Nephron (organoid): ENCODE measurements at regions not wholly inside any gene's neighbourhood (a gene's known extent, or its start where the extent isn't known, plus 50 kb on each side); places are given as distances from the start of the nearest gene placed in this dataset.

Experiments
- H3K27ac Mint-ChIP-seq, 3 experiments: 2 replicates each; pipeline ENCODE4 v1.8.0; 2020; ENCODE audit warnings: mixed read lengths in 3 of 3, mild to moderate bottlenecking in 2 of 3, moderate library complexity in 1 of 3
- H3K27me3 Mint-ChIP-seq: 2 replicates; pipeline ENCODE4 v1.8.0; 2021; ENCODE audit warnings: low read depth, mild to moderate bottlenecking, moderate library complexity, mixed read lengths
- H3K36me3 Mint-ChIP-seq: 2 replicates; pipeline ENCODE4 v1.8.0; 2020; ENCODE audit warnings: low read depth, mixed read lengths
- H3K4me1 Mint-ChIP-seq: 2 replicates; pipeline ENCODE4 v1.8.0; 2020; ENCODE audit warnings: mixed read lengths
- H3K4me3 Mint-ChIP-seq, 3 experiments: 2 replicates each; pipeline ENCODE4 v1.8.0; 2020; ENCODE audit warnings: mild to moderate bottlenecking in 3 of 3, mixed read lengths in 3 of 3, moderate library complexity in 2 of 3
- H3K9me3 Mint-ChIP-seq: 2 replicates; pipeline ENCODE4 v1.8.0; 2020; ENCODE audit warnings: mixed read lengths
- CTCF ChIP-seq, 3 experiments: fragments of 200-600 bp; sonication (generic); IDR thresholded peaks; one replicate each; pipeline ENCODE4 v1.5.0; 2021; ENCODE audit warnings: antibody characterized with exemption in 3 of 3; ENCODE audit not compliant: unreplicated experiment in 3 of 3

- no peak for TF ChIP-seq CTCF (IDR thresholded peaks at IDR 0.05; ENCODE audit: unreplicated experiment in 3 of 3)
- Mint-ChIP-seq H3K9me3 (no peaks in the 10 kb centered on the region), H3K27me3 (peaks cover 13% of the 10 kb centered on the region), H3K36me3 (no peaks in the 10 kb centered on the region), H3K4me1 (peaks cover 83% of the 10 kb centered on the region), H3K4me3 (peak overlapping the region in 2 of 3 experiments; percentile 61 to 63), H3K27ac (peak overlapping the region; percentile 96 to 97 (median 97))
Measured at GRCh38 chr9:129319938-129320481, 141.9 kb upstream of the IER5L start.

- H3K4me1 Mint-ChIP-seq: peaks cover 80% of the 10 kb centered on the region
- no peaks in the 10 kb centered on the region for H3K9me3 Mint-ChIP-seq
- peaks cover 13% of the 10 kb centered on the region for H3K27me3 Mint-ChIP-seq
- H3K4me3 Mint-ChIP-seq: peak overlapping the region; percentile 34 to 66 (median 57)
- no peaks in the 10 kb centered on the region for H3K36me3 Mint-ChIP-seq
- H3K27ac Mint-ChIP-seq: peak overlapping the region; percentile 92 to 97 (median 97)
- no peak for TF ChIP-seq CTCF (IDR thresholded peaks at IDR 0.05; ENCODE audit: unreplicated experiment in 3 of 3)
Measured at GRCh38 chr9:129319076-129319937, 141.2 kb upstream of the IER5L start.

GRCh38 chr9:129318121-129319075 lies 140.3 kb upstream of the IER5L start:
- no peak for TF ChIP-seq CTCF (IDR thresholded peaks at IDR 0.05; ENCODE audit: unreplicated experiment in 3 of 3)
- Mint-ChIP-seq H3K4me1 (peaks cover 78% of the 10 kb centered on the region), H3K36me3 (no peaks in the 10 kb centered on the region), H3K4me3 (no peak overlapping the region), H3K9me3 (no peaks in the 10 kb centered on the region), H3K27me3 (peaks cover 13% of the 10 kb centered on the region), H3K27ac (peak overlapping the region; percentile 91 to 97 (median 92))

DNA sequence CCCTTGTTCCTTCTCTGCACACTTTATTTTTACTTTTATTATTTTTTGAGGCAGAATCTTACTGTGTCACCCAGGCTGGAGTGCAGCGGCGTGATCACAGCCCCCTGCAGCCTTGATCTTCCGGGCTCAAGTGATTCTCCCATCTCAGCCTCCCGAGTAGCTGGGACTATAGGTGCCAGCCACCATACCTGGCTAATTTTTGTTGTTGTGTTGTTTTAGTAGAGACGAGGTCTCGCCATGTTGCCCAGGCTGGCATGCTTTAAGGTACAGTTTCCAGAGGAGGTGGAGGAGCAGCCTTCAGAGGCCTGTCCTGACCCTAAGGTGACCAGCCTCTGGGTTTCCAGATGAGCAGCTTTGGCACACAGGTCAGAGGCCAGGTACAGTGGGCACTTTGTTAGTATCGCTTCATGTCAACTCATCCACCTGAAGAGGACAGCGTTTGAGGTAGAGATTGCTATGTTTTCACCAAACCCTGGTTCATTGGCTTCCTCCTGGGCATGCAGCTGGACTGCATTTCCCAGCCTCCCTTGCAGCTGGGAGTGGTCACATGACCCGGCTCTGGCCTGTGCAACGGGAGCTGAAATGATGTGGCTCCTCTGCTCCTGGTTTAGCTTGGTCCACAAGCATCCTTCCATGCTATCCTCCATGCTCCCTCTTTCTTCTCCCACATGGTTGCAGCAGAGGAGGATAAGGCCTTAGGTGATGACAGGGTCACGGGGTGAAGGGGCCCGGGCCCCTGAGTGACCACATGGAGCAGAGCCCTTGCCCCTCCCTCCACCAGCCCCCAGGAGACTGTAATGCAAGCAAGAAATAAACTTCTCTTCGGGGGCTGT lies 139.3 kb upstream of the IER5L start:
- Mint-ChIP-seq H3K4me1 (peaks cover 72% of the 10 kb centered on the region), H3K27me3 (peaks cover 9% of the 10 kb centered on the region), H3K27ac (peak overlapping the region; percentile 91 to 97 (median 92)), H3K4me3 (no peak overlapping the region), H3K9me3 (no peaks in the 10 kb centered on the region), H3K36me3 (no peaks in the 10 kb centered on the region)
- TF ChIP-seq CTCF (IDR thresholded peaks at IDR 0.05; ENCODE audit: unreplicated experiment in 3 of 3): no peak

DNA sequence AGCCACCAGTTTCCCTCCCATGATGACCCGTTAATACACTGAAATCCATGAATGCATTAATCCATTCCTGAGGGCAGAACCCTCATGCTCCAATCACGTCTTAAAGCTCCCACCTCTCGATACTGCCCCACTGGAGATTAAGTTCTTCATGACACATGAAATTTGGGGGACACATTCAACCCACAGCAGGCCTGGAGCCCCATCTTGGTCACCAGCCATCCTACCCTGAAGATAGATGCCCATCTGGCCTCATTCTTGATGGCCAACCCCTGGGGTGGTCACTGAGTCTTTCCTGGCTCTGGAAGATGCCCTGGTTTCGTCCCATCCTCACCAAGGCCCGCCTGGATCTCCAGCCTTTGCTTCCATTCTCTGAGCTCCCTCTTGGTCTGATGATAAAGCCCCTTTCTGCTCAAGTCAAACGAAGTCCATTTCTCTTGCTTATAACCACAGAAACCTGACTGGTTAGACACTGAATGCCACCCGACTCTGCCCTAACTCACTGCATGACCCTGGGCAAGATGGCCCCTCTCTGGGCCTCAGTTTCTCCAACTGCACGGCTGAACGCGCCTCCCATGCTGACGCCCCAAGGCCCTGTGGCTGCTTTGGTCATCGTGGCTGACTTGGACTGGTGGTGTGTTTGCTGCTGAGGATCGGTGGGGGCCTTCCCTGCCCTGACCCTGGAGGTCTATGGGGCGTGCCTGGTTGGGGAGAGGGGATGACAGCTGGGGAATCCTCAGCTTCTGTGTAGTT lies 138.4 kb upstream of the IER5L start:
- peaks cover 9% of the 10 kb centered on the region for H3K27me3 Mint-ChIP-seq
- H3K9me3 Mint-ChIP-seq: no peaks in the 10 kb centered on the region
- peak overlapping the region; percentile 79 to 97 (median 92) for H3K27ac Mint-ChIP-seq
- H3K36me3 Mint-ChIP-seq: no peaks in the 10 kb centered on the region
- peaks cover 73% of the 10 kb centered on the region for H3K4me1 Mint-ChIP-seq
- TF ChIP-seq CTCF (IDR thresholded peaks at IDR 0.05; ENCODE audit: unreplicated experiment in 3 of 3): no peak
- no peak overlapping the region for H3K4me3 Mint-ChIP-seq
